ENCODE measurements at regions not wholly inside any gene's neighbourhood (a gene's known extent, or its start where the extent isn't known, plus 50 kb on each side); places are given as distances from the start of the nearest gene placed in this dataset.

- Histone ChIP-seq H3K27me3 (no peaks in the 10 kb centered on the region), H3K9me3 (no peaks in the 10 kb centered on the region), H3K4me1 (no peaks in the 10 kb centered on the region), H3K27ac (no peak overlapping the region), H3K4me3 (no peak overlapping the region), H3K36me3 (no peaks in the 10 kb centered on the region)
- WGBS (ENCODE audit: insufficient coverage, low coverage, low lambda C conversion rate, missing lambda C conversion rate) = 47% methylated on average over 3 of the region's 3 CpGs
- DNase-seq (no peak), ATAC-seq (no peak)
- intact Hi-C loops (cut with DNase I) = no loop called here
- TF ChIP-seq POLR2A (IDR thresholded peaks at IDR 0.05) (no peak), CTCF (IDR thresholded peaks at IDR 0.05) (no peak)
These were observed 311.5 kb downstream of the SETD4 start for GRCh38 chr21:35748678-35749314.

- no peak overlapping the region for H3K27ac ChIP-seq
- no peak for DNase-seq
- no peaks in the 10 kb centered on the region for H3K27me3 ChIP-seq
- TF ChIP-seq POLR2A (IDR thresholded peaks at IDR 0.05) (no peak), CTCF (IDR thresholded peaks at IDR 0.05) (no peak)
- no peaks in the 10 kb centered on the region for H3K4me1 ChIP-seq
- WGBS (ENCODE audit: insufficient coverage, low coverage, low lambda C conversion rate, missing lambda C conversion rate) = 84% methylated on average over 4 of the region's 4 CpGs
- no peak overlapping the region for H3K4me3 ChIP-seq
- no peaks in the 10 kb centered on the region for H3K36me3 ChIP-seq
- intact Hi-C loops (cut with DNase I) = no loop called here
- ATAC-seq = no peak
- H3K9me3 ChIP-seq = no peaks in the 10 kb centered on the region
These were observed 316.8 kb downstream of the SETD4 start for GRCh38 chr21:35743571-35743970.

GRCh38 chr21:35738347-35738961 is 321.9 kb downstream of the SETD4 start:
- DNase-seq (no peak), ATAC-seq (no peak)
- intact Hi-C loops (cut with DNase I) = no loop called here
- WGBS (ENCODE audit: insufficient coverage, low coverage, low lambda C conversion rate, missing lambda C conversion rate) = 60% methylated on average over 8 of the region's 8 CpGs
- Histone ChIP-seq H3K36me3 (no peaks in the 10 kb centered on the region), H3K27me3 (no peaks in the 10 kb centered on the region), H3K4me3 (no peak overlapping the region), H3K27ac (no peak overlapping the region), H3K4me1 (no peaks in the 10 kb centered on the region), H3K9me3 (no peaks in the 10 kb centered on the region)
- no peak for TF ChIP-seq POLR2A (IDR thresholded peaks at IDR 0.05)
- TF ChIP-seq CTCF (IDR thresholded peaks at IDR 0.05) = no peak

GRCh38 chr21:35737899-35738346 is 322.4 kb downstream of the SETD4 start:
- Histone ChIP-seq H3K4me1 (no peaks in the 10 kb centered on the region), H3K27ac (no peak overlapping the region), H3K27me3 (no peaks in the 10 kb centered on the region), H3K36me3 (no peaks in the 10 kb centered on the region), H3K4me3 (no peak overlapping the region), H3K9me3 (no peaks in the 10 kb centered on the region)
- intact Hi-C loops (cut with DNase I) = no loop called here
- 68% methylated on average over 6 of the region's 6 CpGs for WGBS (ENCODE audit: insufficient coverage, low coverage, low lambda C conversion rate, missing lambda C conversion rate)
- DNase-seq = no peak
- TF ChIP-seq POLR2A (IDR thresholded peaks at IDR 0.05) = no peak
- TF ChIP-seq CTCF (IDR thresholded peaks at IDR 0.05) = no peak
- ATAC-seq = no peak
